ENCODE measurements at regions not wholly inside any gene's neighbourhood (a gene's known extent, or its start where the extent isn't known, plus 50 kb on each side); places are given as distances from the start of the nearest gene placed in this dataset.
"Not testable (repeated sequence)": the region's sequence is repeated elsewhere in the genome, so short reads cannot be mapped to it uniquely, and the experiment has no call there.

DNA sequence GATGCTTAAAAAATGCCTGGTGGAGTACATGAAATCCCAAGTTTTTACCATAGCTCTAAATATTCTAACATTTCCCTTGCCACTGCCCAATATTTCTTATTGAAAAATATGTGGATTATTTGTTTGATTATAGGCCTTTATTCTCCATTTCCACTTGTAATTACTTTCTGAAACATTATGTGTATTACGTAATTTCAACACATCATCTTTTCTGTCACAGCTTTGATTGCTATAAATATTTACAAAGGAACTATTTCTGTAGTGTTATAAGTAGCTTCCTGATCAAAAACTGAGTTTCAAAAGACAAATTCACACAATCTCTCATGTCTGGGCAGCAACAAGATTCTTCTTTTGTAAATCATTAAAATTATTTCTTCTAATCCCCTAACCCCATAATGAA lies 859.6 kb upstream of the CRIM1 start:
- no peak overlapping the region for H3K4me3 ChIP-seq (ENCODE audit: low read depth, low read length)
- no peak for DNase-seq (ENCODE audit: low read depth)
- TF ChIP-seq POLR2A (IDR thresholded peaks at IDR 0.05; ENCODE audit: extremely low read depth, insufficient read length) (no peak), CTCF (IDR thresholded peaks at IDR 0.05; ENCODE audit: low read depth, low read length) (no peak), MYC (IDR thresholded peaks at IDR 0.05; ENCODE audit: low read depth, low read length) (no peak)
- TF ChIP-seq, protein P1, sequence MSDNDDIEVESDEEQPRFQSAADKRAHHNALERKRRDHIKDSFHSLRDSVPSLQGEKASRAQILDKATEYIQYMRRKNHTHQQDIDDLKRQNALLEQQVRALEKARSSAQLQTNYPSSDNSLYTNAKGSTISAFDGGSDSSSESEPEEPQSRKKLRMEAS (IDR thresholded peaks at IDR 0.05; ENCODE audit: low read depth, low read length): no peak

DNA sequence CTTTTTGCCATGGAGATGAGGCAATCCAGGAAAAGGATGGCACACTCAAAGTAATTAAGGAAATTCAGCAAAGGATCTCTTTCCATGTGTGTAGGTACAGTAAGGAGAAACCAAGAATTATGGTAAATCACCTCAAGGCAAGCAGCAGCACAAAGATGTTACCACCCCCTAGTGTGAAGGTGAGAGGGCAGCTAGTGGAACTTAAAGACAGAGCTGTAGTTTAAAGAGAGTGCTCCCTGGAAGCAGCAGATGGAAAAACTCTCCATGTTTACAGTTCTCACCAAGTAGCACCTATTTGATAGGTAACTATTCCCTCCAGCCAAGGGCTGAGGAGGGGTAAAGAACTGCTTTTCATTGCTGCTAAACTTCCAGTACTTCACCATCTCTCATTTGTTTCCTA lies 860.4 kb upstream of the CRIM1 start:
- no peak for DNase-seq (ENCODE audit: low read depth)
- no peak overlapping the region for H3K4me3 ChIP-seq (ENCODE audit: low read depth, low read length)
- no peak for TF ChIP-seq POLR2A (IDR thresholded peaks at IDR 0.05; ENCODE audit: extremely low read depth, insufficient read length)
- TF ChIP-seq CTCF (IDR thresholded peaks at IDR 0.05; ENCODE audit: low read depth, low read length): no peak
- no peak for TF ChIP-seq MYC (IDR thresholded peaks at IDR 0.05; ENCODE audit: low read depth, low read length)
- TF ChIP-seq, protein P1 (IDR thresholded peaks at IDR 0.05; ENCODE audit: low read depth, low read length): no peak

- H3K4me3 ChIP-seq (ENCODE audit: low read depth, low read length); DNase-seq (ENCODE audit: low read depth): not testable (repeated sequence)
Measured at GRCh38 chr2:35478121-35478520, 877.5 kb upstream of the CRIM1 start.

- DNase-seq (ENCODE audit: low read depth): no peak
- no peak overlapping the region for H3K4me3 ChIP-seq (ENCODE audit: low read depth, low read length)
- no peak for TF ChIP-seq MYC (IDR thresholded peaks at IDR 0.05; ENCODE audit: low read depth, low read length)
- no peak for TF ChIP-seq CTCF (IDR thresholded peaks at IDR 0.05; ENCODE audit: low read depth, low read length)
- TF ChIP-seq, protein P1 (IDR thresholded peaks at IDR 0.05; ENCODE audit: low read depth, low read length): no peak
- TF ChIP-seq POLR2A (IDR thresholded peaks at IDR 0.05; ENCODE audit: extremely low read depth, insufficient read length): no peak
Measured at GRCh38 chr2:35468245-35468644, 887.3 kb upstream of the CRIM1 start.

DNA sequence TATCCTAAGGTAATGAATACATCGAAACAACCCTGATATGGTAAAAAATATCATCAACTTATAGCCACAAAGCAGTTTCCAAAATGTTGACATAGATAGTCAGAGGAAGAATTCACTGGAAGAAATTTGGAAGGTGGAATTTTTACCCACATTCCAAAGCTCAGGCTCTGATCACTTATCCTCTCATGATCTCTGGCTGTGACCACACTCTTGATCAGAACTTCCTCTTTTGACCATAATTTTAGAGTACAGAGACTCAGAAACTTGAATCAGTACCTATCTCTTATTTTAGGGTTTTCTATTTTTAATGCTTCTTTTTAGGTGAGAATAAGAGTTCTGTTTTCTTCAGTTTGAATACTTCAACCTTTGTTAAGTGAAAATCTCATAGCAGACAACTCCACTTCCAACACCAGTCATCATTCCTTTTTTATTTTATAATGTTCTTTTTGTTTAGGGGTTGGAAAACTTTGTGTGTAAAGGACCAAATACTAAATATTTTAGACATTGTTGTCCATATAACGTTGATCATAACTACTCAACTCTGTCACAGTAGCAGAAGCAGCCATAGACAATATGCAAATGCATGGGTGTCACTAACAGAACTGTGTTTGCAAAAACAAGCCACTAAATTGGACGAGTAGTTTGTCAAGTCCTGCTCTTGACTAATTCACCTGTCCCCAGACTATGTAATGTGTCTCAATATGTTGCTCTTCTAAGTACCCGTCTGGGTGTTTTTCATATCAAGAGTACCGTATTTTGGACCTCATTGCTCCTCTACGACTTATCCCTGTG lies 891.6 kb upstream of the CRIM1 start:
- H3K4me3 ChIP-seq (ENCODE audit: low read depth, low read length): no peak overlapping the region
- no peak for DNase-seq (ENCODE audit: low read depth)
- TF ChIP-seq, protein P1 (IDR thresholded peaks at IDR 0.05; ENCODE audit: low read depth, low read length): no peak
- no peak for TF ChIP-seq POLR2A (IDR thresholded peaks at IDR 0.05; ENCODE audit: extremely low read depth, insufficient read length)
- no peak for TF ChIP-seq MYC (IDR thresholded peaks at IDR 0.05; ENCODE audit: low read depth, low read length)
- no peak for TF ChIP-seq CTCF (IDR thresholded peaks at IDR 0.05; ENCODE audit: low read depth, low read length)

DNA sequence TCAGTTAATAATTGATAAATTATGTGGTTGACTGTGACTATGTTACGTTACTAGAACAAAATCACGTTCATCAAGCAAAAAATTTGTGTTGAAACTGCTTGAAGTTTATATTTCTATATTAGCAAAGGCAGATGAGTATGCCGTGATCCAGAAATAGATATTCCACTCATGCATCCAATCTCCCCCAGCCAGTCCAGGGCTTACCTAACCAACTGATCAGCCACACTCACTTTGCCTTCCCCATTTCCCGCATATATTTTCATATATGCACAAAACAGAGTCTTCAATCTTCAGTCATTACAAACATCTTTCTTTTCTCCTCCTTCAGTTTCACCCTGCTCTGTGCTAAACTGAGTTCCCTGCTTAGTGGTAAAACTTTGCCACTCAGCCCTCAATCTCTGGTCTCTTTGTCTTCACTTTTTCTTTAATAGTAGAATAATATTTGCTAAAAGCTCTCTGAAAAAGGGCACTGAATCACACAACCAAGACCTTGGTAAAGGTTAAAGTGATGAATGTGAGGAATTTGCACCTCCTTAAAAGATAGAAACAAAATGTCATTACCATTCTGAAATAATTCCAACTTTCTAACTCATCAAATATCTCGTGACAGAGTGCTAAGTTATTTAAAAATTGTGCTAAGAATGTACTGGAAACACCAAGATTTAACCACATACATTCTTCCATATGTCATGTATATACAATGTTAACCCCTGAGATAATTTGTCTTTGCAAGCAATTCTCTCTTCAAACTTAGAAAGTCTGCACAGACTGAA lies 893.2 kb upstream of the CRIM1 start:
- DNase-seq (ENCODE audit: low read depth): no peak
- H3K4me3 ChIP-seq (ENCODE audit: low read depth, low read length): no peak overlapping the region
- TF ChIP-seq, protein P1 (IDR thresholded peaks at IDR 0.05; ENCODE audit: low read depth, low read length): no peak
- TF ChIP-seq POLR2A (IDR thresholded peaks at IDR 0.05; ENCODE audit: extremely low read depth, insufficient read length): no peak
- no peak for TF ChIP-seq CTCF (IDR thresholded peaks at IDR 0.05; ENCODE audit: low read depth, low read length)
- TF ChIP-seq MYC (IDR thresholded peaks at IDR 0.05; ENCODE audit: low read depth, low read length): no peak
